ENCODE measurements at regions not wholly inside any gene's neighbourhood (a gene's known extent, or its start where the extent isn't known, plus 50 kb on each side); places are given as distances from the start of the nearest gene placed in this dataset.

DNA sequence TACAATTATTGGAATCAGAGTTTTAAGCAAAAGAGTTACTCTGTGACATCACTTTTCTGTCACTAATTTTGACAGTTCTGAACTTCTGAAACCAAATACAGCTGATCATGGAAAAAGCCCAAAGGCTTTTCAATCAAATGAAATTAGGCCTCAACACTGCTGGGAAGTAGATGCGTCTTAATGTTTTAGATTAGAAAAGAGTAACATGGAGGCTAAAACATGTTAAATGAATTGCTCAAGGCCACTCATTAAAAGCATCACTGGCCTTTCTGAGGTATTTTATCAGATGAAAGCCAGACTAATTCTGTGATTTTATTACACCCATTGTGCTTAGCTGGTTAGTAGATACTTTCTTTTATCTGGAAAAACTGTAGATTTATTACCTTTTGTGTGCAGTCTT is 672.6 kb downstream of the CENPC start:
- no peak for ATAC-seq
- TF ChIP-seq ZC3H10 (CRISPR knock-in tag; IDR thresholded peaks at IDR 0.05): no peak
- TF ChIP-seq, protein P1, sequence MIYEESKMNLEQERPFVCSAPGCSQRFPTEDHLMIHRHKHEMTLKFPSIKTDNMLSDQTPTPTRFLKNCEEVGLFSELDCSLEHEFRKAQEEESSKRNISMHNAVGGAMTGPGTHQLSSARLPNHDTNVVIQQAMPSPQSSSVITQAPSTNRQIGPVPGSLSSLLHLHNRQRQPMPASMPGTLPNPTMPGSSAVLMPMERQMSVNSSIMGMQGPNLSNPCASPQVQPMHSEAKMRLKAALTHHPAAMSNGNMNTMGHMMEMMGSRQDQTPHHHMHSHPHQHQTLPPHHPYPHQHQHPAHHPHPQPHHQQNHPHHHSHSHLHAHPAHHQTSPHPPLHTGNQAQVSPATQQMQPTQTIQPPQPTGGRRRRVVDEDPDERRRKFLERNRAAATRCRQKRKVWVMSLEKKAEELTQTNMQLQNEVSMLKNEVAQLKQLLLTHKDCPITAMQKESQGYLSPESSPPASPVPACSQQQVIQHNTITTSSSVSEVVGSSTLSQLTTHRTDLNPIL (CRISPR knock-in tag; IDR thresholded peaks at IDR 0.05; ENCODE audit: low read depth): no peak
- no peak for TF ChIP-seq ARNTL (CRISPR knock-in tag; IDR thresholded peaks at IDR 0.05; ENCODE audit: borderline replicate concordance, low read depth)
- no peak for TF ChIP-seq ZNF8 (CRISPR knock-in tag; IDR thresholded peaks at IDR 0.05)
- TF ChIP-seq PPARA (CRISPR knock-in tag; IDR thresholded peaks at IDR 0.05; ENCODE audit: borderline replicate concordance): no peak
- TF ChIP-seq OSR1 (CRISPR knock-in tag; IDR thresholded peaks at IDR 0.05): no peak
- TF ChIP-seq ZFP30 (CRISPR knock-in tag; IDR thresholded peaks at IDR 0.05): no peak
- no peak for TF ChIP-seq TCF4 (CRISPR knock-in tag; IDR thresholded peaks at IDR 0.05; ENCODE audit: borderline replicate concordance)
- TF ChIP-seq, protein P2, sequence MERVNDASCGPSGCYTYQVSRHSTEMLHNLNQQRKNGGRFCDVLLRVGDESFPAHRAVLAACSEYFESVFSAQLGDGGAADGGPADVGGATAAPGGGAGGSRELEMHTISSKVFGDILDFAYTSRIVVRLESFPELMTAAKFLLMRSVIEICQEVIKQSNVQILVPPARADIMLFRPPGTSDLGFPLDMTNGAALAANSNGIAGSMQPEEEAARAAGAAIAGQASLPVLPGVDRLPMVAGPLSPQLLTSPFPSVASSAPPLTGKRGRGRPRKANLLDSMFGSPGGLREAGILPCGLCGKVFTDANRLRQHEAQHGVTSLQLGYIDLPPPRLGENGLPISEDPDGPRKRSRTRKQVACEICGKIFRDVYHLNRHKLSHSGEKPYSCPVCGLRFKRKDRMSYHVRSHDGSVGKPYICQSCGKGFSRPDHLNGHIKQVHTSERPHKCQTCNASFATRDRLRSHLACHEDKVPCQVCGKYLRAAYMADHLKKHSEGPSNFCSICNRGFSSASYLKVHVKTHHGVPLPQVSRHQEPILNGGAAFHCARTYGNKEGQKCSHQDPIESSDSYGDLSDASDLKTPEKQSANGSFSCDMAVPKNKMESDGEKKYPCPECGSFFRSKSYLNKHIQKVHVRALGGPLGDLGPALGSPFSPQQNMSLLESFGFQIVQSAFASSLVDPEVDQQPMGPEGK (CRISPR knock-in tag; IDR thresholded peaks at IDR 0.05; ENCODE audit: borderline replicate concordance): no peak
- TF ChIP-seq ZNF565 (CRISPR knock-in tag; conservative IDR thresholded peaks at IDR 0.05; ENCODE audit: low read depth): no peak
- TF ChIP-seq, protein P3, sequence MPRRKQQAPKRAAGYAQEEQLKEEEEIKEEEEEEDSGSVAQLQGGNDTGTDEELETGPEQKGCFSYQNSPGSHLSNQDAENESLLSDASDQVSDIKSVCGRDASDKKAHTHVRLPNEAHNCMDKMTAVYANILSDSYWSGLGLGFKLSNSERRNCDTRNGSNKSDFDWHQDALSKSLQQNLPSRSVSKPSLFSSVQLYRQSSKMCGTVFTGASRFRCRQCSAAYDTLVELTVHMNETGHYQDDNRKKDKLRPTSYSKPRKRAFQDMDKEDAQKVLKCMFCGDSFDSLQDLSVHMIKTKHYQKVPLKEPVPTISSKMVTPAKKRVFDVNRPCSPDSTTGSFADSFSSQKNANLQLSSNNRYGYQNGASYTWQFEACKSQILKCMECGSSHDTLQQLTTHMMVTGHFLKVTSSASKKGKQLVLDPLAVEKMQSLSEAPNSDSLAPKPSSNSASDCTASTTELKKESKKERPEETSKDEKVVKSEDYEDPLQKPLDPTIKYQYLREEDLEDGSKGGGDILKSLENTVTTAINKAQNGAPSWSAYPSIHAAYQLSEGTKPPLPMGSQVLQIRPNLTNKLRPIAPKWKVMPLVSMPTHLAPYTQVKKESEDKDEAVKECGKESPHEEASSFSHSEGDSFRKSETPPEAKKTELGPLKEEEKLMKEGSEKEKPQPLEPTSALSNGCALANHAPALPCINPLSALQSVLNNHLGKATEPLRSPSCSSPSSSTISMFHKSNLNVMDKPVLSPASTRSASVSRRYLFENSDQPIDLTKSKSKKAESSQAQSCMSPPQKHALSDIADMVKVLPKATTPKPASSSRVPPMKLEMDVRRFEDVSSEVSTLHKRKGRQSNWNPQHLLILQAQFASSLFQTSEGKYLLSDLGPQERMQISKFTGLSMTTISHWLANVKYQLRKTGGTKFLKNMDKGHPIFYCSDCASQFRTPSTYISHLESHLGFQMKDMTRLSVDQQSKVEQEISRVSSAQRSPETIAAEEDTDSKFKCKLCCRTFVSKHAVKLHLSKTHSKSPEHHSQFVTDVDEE (CRISPR knock-in tag; IDR thresholded peaks at IDR 0.05): no peak
- no peak for TF ChIP-seq CSDC2 (CRISPR knock-in tag; IDR thresholded peaks at IDR 0.05)
- TF ChIP-seq ISL1 (CRISPR knock-in tag; IDR thresholded peaks at IDR 0.05): no peak
- TF ChIP-seq, protein P4, sequence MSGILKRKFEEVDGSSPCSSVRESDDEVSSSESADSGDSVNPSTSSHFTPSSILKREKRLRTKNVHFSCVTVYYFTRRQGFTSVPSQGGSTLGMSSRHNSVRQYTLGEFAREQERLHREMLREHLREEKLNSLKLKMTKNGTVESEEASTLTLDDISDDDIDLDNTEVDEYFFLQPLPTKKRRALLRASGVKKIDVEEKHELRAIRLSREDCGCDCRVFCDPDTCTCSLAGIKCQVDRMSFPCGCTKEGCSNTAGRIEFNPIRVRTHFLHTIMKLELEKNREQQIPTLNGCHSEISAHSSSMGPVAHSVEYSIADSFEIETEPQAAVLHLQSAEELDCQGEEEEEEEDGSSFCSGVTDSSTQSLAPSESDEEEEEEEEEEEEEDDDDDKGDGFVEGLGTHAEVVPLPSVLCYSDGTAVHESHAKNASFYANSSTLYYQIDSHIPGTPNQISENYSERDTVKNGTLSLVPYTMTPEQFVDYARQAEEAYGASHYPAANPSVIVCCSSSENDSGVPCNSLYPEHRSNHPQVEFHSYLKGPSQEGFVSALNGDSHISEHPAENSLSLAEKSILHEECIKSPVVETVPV (CRISPR knock-in tag; IDR thresholded peaks at IDR 0.05): no peak
- TF ChIP-seq BACH2 (CRISPR knock-in tag; IDR thresholded peaks at IDR 0.05; ENCODE audit: borderline replicate concordance): no peak
- TF ChIP-seq GLIS3 (CRISPR knock-in tag; IDR thresholded peaks at IDR 0.05): no peak
- TF ChIP-seq TOX (CRISPR knock-in tag; IDR thresholded peaks at IDR 0.05; ENCODE audit: borderline replicate concordance): no peak
- TF ChIP-seq ZNF70 (CRISPR knock-in tag; IDR thresholded peaks at IDR 0.05): no peak
- TF ChIP-seq ZFP3 (CRISPR knock-in tag; IDR thresholded peaks at IDR 0.05): no peak

DNA sequence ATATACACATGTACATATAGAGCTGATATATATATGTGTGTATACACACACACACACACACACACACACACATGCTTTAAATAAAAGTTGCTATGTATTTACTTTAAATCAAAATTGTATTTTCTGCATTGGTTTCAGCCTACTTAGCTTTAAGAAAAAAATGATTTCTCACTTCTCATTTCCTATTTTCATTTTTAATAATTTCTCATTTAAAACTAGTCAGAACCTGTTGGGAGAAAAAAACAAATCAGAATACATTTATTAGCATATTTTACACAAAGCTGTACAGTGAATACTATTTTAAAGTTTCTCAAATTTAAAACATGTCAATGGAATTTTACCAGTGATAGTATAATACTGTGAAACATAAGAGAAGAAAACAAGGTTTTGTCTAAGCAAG is 681.8 kb downstream of the CENPC start:
- TF ChIP-seq, protein P1 (CRISPR knock-in tag; IDR thresholded peaks at IDR 0.05; ENCODE audit: low read depth): no peak
- TF ChIP-seq TCF4 (CRISPR knock-in tag; IDR thresholded peaks at IDR 0.05; ENCODE audit: borderline replicate concordance) (no peak), SNAI2 (CRISPR knock-in tag; IDR thresholded peaks at IDR 0.05) (no peak), ZFP30 (CRISPR knock-in tag; IDR thresholded peaks at IDR 0.05) (no peak), ZNF8 (CRISPR knock-in tag; IDR thresholded peaks at IDR 0.05) (no peak), ZNF70 (CRISPR knock-in tag; IDR thresholded peaks at IDR 0.05) (no peak), OSR1 (CRISPR knock-in tag; IDR thresholded peaks at IDR 0.05) (no peak), ESRRG (CRISPR knock-in tag; IDR thresholded peaks at IDR 0.05) (no peak), RARB (CRISPR knock-in tag; IDR thresholded peaks at IDR 0.05) (no peak), CSDC2 (CRISPR knock-in tag; IDR thresholded peaks at IDR 0.05) (no peak), TOX (CRISPR knock-in tag; IDR thresholded peaks at IDR 0.05; ENCODE audit: borderline replicate concordance) (no peak), ZC3H10 (CRISPR knock-in tag; IDR thresholded peaks at IDR 0.05) (no peak)
- TF ChIP-seq, protein P2 (CRISPR knock-in tag; IDR thresholded peaks at IDR 0.05; ENCODE audit: borderline replicate concordance): no peak
- TF ChIP-seq, protein P4 (CRISPR knock-in tag; IDR thresholded peaks at IDR 0.05): no peak
- no peak for ATAC-seq
